ENCODE measurements at regions not wholly inside any gene's neighbourhood (a gene's known extent, or its start where the extent isn't known, plus 50 kb on each side); places are given as distances from the start of the nearest gene placed in this dataset.

- TF ChIP-seq CTCF (conservative IDR thresholded peaks at IDR 0.05; ENCODE audit: control insufficient read depth, insufficient read depth, low read depth, low read length) = no peak
- no peak for DNase-seq (ENCODE audit: low read depth)
- H3K4me3 ChIP-seq (ENCODE audit: control insufficient read depth, low read depth, low read length) = no peak overlapping the region
Measured at GRCh38 chr5:135642488-135642870, 63.7 kb upstream of the CXCL14 start.

- H3K4me3 ChIP-seq (ENCODE audit: control insufficient read depth, low read depth, low read length) = no peak overlapping the region
- no peak for TF ChIP-seq CTCF (conservative IDR thresholded peaks at IDR 0.05; ENCODE audit: control insufficient read depth, insufficient read depth, low read depth, low read length)
- DNase-seq (ENCODE audit: low read depth) = no peak
Measured at GRCh38 chr5:135641734-135642487, 63.1 kb upstream of the CXCL14 start.

- H3K4me3 ChIP-seq (ENCODE audit: control insufficient read depth, low read depth, low read length) = no peak overlapping the region
- no peak for DNase-seq (ENCODE audit: low read depth)
- no peak for TF ChIP-seq CTCF (conservative IDR thresholded peaks at IDR 0.05; ENCODE audit: control insufficient read depth, insufficient read depth, low read depth, low read length)
Measured at GRCh38 chr5:135641319-135641718, 62.5 kb upstream of the CXCL14 start.

GRCh38 chr5:135635451-135635850 lies 56.7 kb upstream of the CXCL14 start:
- no peak for DNase-seq (ENCODE audit: low read depth)
- no peak for TF ChIP-seq CTCF (conservative IDR thresholded peaks at IDR 0.05; ENCODE audit: control insufficient read depth, insufficient read depth, low read depth, low read length)
- H3K4me3 ChIP-seq (ENCODE audit: control insufficient read depth, low read depth, low read length) = no peak overlapping the region

GRCh38 chr5:135632798-135633197 lies 54.0 kb upstream of the CXCL14 start:
- H3K4me3 ChIP-seq (ENCODE audit: control insufficient read depth, low read depth, low read length) = no peak overlapping the region
- no peak for DNase-seq (ENCODE audit: low read depth)
- no peak for TF ChIP-seq CTCF (conservative IDR thresholded peaks at IDR 0.05; ENCODE audit: control insufficient read depth, insufficient read depth, low read depth, low read length)

GRCh38 chr5:135631391-135631790 lies 52.6 kb upstream of the CXCL14 start:
- no peak overlapping the region for H3K4me3 ChIP-seq (ENCODE audit: control insufficient read depth, low read depth, low read length)
- DNase-seq (ENCODE audit: low read depth) = no peak
- no peak for TF ChIP-seq CTCF (conservative IDR thresholded peaks at IDR 0.05; ENCODE audit: control insufficient read depth, insufficient read depth, low read depth, low read length)
